GM23338 (cell line): ENCODE measurements at regions not wholly inside any gene's neighbourhood (a gene's known extent, or its start where the extent isn't known, plus 50 kb on each side); places are given as distances from the start of the nearest gene placed in this dataset.

ENCODE experiments used
- EZH2phosphoT487 ChIP-seq: fragments of 200-600 bp; sonication (generic); IDR thresholded peaks from one replicate; pipeline ENCODE4 v1.8.1; 2018; ENCODE audit warnings: antibody characterized with exemption; ENCODE audit not compliant: unreplicated experiment
- REST ChIP-seq: IDR thresholded peaks from one replicate; pipeline ENCODE4 v1.6.1; 2018; ENCODE audit warnings: antibody characterized with exemption; ENCODE audit not compliant: unreplicated experiment

GRCh38 chr2:22999951-23000350, 385.0 kb upstream of the KLHL29 start:
- TF ChIP-seq REST (no peak), EZH2phosphoT487 (no peak)
